ENCODE measurements at regions not wholly inside any gene's neighbourhood (a gene's known extent, or its start where the extent isn't known, plus 50 kb on each side); places are given as distances from the start of the nearest gene placed in this dataset.

DNA sequence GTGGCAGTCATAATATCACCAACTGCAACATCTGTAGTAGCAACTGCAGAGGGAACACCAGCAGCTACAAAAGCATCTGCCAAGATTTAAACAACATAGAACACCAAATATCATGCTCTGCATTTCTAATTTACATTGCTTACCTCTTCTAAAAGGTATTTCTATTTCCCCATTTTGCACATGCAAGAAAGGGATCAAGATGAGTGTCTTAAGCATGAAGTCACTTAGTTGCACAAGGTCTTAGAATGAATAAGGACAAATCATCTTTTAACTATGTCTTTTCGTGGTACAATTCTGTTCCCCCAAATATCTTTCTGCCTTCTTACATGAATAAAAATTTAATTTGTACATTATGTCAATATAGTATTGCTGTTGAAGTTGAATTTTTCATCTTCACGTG lies 1746.4 kb downstream of the EFNA5 start:
- POLR2A ChIA-PET: no interaction called here
- TF ChIP-seq EZH2phosphoT487 (IDR thresholded peaks at IDR 0.05; ENCODE audit: borderline replicate concordance, low read depth): no peak
- TF ChIP-seq TEAD4 (IDR thresholded peaks at IDR 0.05; ENCODE audit: borderline replicate concordance, insufficient read depth): no peak
- TF ChIP-seq RAD21 (IDR thresholded peaks at IDR 0.05; ENCODE audit: low read length): no peak
- no peak for TF ChIP-seq TAF1 (IDR thresholded peaks at IDR 0.05; ENCODE audit: borderline replicate concordance, low read depth, low read length)
- no peak for TF ChIP-seq POLR2AphosphoS5 (IDR thresholded peaks at IDR 0.05; ENCODE audit: low read depth, low read length)
- no peak for TF ChIP-seq RFX5 (IDR thresholded peaks at IDR 0.05; ENCODE audit: low read length)
- TF ChIP-seq, protein P1, sequence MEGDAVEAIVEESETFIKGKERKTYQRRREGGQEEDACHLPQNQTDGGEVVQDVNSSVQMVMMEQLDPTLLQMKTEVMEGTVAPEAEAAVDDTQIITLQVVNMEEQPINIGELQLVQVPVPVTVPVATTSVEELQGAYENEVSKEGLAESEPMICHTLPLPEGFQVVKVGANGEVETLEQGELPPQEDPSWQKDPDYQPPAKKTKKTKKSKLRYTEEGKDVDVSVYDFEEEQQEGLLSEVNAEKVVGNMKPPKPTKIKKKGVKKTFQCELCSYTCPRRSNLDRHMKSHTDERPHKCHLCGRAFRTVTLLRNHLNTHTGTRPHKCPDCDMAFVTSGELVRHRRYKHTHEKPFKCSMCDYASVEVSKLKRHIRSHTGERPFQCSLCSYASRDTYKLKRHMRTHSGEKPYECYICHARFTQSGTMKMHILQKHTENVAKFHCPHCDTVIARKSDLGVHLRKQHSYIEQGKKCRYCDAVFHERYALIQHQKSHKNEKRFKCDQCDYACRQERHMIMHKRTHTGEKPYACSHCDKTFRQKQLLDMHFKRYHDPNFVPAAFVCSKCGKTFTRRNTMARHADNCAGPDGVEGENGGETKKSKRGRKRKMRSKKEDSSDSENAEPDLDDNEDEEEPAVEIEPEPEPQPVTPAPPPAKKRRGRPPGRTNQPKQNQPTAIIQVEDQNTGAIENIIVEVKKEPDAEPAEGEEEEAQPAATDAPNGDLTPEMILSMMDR (IDR thresholded peaks at IDR 0.05): no peak
- no peak for TF ChIP-seq NRF1 (IDR thresholded peaks at IDR 0.05; ENCODE audit: low read depth, low read length)
- no peak for TF ChIP-seq RCOR1 (IDR thresholded peaks at IDR 0.05; ENCODE audit: low read length)
- TF ChIP-seq CHD2 (IDR thresholded peaks at IDR 0.05; ENCODE audit: low read length, partially characterized antibody): no peak
- TF ChIP-seq SMC3 (IDR thresholded peaks at IDR 0.05; ENCODE audit: low read depth, low read length): no peak
- TF ChIP-seq FOXM1 (IDR thresholded peaks at IDR 0.05; ENCODE audit: low read depth): no peak
- TF ChIP-seq MEF2A (IDR thresholded peaks at IDR 0.05; ENCODE audit: borderline replicate concordance, low read depth): no peak
- TF ChIP-seq, protein P2, sequence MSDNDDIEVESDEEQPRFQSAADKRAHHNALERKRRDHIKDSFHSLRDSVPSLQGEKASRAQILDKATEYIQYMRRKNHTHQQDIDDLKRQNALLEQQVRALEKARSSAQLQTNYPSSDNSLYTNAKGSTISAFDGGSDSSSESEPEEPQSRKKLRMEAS (IDR thresholded peaks at IDR 0.05; ENCODE audit: low read depth): no peak
- TF ChIP-seq EP300 (IDR thresholded peaks at IDR 0.05; ENCODE audit: borderline replicate concordance in 1 of 2, low read depth in 1 of 2, low read length in 1 of 2): no peak
- TF ChIP-seq TCF12 (IDR thresholded peaks at IDR 0.05): no peak
- TF ChIP-seq GATA2 (CRISPR knock-in tag; IDR thresholded peaks at IDR 0.05): no peak
- no peak for TF ChIP-seq RXRA (IDR thresholded peaks at IDR 0.05; ENCODE audit: borderline replicate concordance, low read depth)
- no peak for TF ChIP-seq USF1 (IDR thresholded peaks at IDR 0.05; ENCODE audit: borderline replicate concordance, low read depth)
- Histone ChIP-seq H3K4me1 (ENCODE audit: control insufficient read depth in 1 of 2, insufficient read depth in 2 of 2, low read depth in 1 of 2, low read length in 1 of 2) (peaks cover 0 to 15% of the 10 kb centered on the region in 2 experiments; a peak in 2 of 4 replicates), H3K27me3 (ENCODE audit: insufficient read depth) (no peaks in the 10 kb centered on the region), H3K36me3 (replicated peaks in 1 of 2; ENCODE audit: control insufficient read depth in 1 of 2, insufficient read depth in 2 of 2, low read length in 1 of 2) (no peaks in the 10 kb centered on the region), H3K27ac (ENCODE audit: low read depth in 2 of 2, low read length in 1 of 2) (peak overlapping the region in 1 of 2 experiments; percentile 12; a peak in 1 of 4 replicates), H2AFZ (ENCODE audit: low read depth) (no peak overlapping the region), H4K20me1 (ENCODE audit: insufficient read depth) (no peaks in the 10 kb centered on the region), H3K79me2 (ENCODE audit: insufficient read depth) (no peaks in the 10 kb centered on the region), H3K9ac (no peak overlapping the region), H3K9me2 (no peaks in the 10 kb centered on the region), H3F3A (replicated peaks; ENCODE audit: insufficient read depth) (peaks cover 6% of the 10 kb centered on the region), H3K4me3 (ENCODE audit: low read depth in 2 of 2, low read length in 1 of 2) (no peak overlapping the region), H3K4me2 (no peak overlapping the region), H3K9me3 (no peaks in the 10 kb centered on the region)
- WGBS (ENCODE audit: low lambda C conversion rate): 53% methylated on average over 2 of the region's 2 CpGs
- DNase-seq: no peak
- CTCF ChIA-PET: no interaction called here
